ENCODE measurements at regions not wholly inside any gene's neighbourhood (a gene's known extent, or its start where the extent isn't known, plus 50 kb on each side); places are given as distances from the start of the nearest gene placed in this dataset.

- Mint-ChIP-seq H3K27me3 (ENCODE audit: low read depth) (peaks cover 2% of the 10 kb centered on the region), H3K4me1 (ENCODE audit: low read depth) (no peaks in the 10 kb centered on the region), H3K9me3 (ENCODE audit: low read depth) (peaks cover 9% of the 10 kb centered on the region), H3K27ac (ENCODE audit: unreplicated experiment) (no peak overlapping the region), H3K36me3 (ENCODE audit: low read depth) (peaks cover 2% of the 10 kb centered on the region), H3K4me3 (ENCODE audit: unreplicated experiment) (no peak overlapping the region)
- no peak for TF ChIP-seq CTCF (IDR thresholded peaks at IDR 0.05)
- no peak for DNase-seq (ENCODE audit: low spot score)
Observed at GRCh38 chr6:78502386-78502887, 364.9 kb upstream of the IRAK1BP1 start.

- peaks cover 2% of the 10 kb centered on the region for H3K36me3 Mint-ChIP-seq (ENCODE audit: low read depth)
- no peaks in the 10 kb centered on the region for H3K27me3 Mint-ChIP-seq (ENCODE audit: low read depth)
- DNase-seq (ENCODE audit: low spot score) = no peak
- no peak for TF ChIP-seq CTCF (IDR thresholded peaks at IDR 0.05)
- no peak overlapping the region for H3K4me3 Mint-ChIP-seq (ENCODE audit: unreplicated experiment)
- H3K9me3 Mint-ChIP-seq (ENCODE audit: low read depth) = peaks cover 12% of the 10 kb centered on the region
- no peak overlapping the region for H3K27ac Mint-ChIP-seq (ENCODE audit: unreplicated experiment)
- H3K4me1 Mint-ChIP-seq (ENCODE audit: low read depth) = no peaks in the 10 kb centered on the region
Observed at GRCh38 chr6:78505178-78505577, 362.2 kb upstream of the IRAK1BP1 start.

GRCh38 chr6:78511009-78511408, 356.3 kb upstream of the IRAK1BP1 start:
- Mint-ChIP-seq H3K36me3 (ENCODE audit: low read depth) (peaks cover 2% of the 10 kb centered on the region), H3K4me1 (ENCODE audit: low read depth) (no peaks in the 10 kb centered on the region), H3K27me3 (ENCODE audit: low read depth) (no peaks in the 10 kb centered on the region), H3K27ac (ENCODE audit: unreplicated experiment) (no peak overlapping the region), H3K4me3 (ENCODE audit: unreplicated experiment) (no peak overlapping the region), H3K9me3 (ENCODE audit: low read depth) (peaks cover 12% of the 10 kb centered on the region)
- TF ChIP-seq CTCF (IDR thresholded peaks at IDR 0.05) = no peak
- no peak for DNase-seq (ENCODE audit: low spot score)

- Mint-ChIP-seq H3K4me3 (ENCODE audit: unreplicated experiment) (no peak overlapping the region), H3K27me3 (ENCODE audit: low read depth) (no peaks in the 10 kb centered on the region), H3K27ac (ENCODE audit: unreplicated experiment) (no peak overlapping the region), H3K36me3 (ENCODE audit: low read depth) (no peaks in the 10 kb centered on the region), H3K9me3 (ENCODE audit: low read depth) (no peaks in the 10 kb centered on the region), H3K4me1 (ENCODE audit: low read depth) (no peaks in the 10 kb centered on the region)
- no peak for TF ChIP-seq CTCF (IDR thresholded peaks at IDR 0.05)
- DNase-seq (ENCODE audit: low spot score) = no peak
Observed at GRCh38 chr6:78513856-78514255, 353.5 kb upstream of the IRAK1BP1 start.

GRCh38 chr6:78515271-78515670, 352.1 kb upstream of the IRAK1BP1 start:
- Mint-ChIP-seq H3K9me3 (ENCODE audit: low read depth) (no peaks in the 10 kb centered on the region), H3K4me3 (ENCODE audit: unreplicated experiment) (no peak overlapping the region), H3K36me3 (ENCODE audit: low read depth) (no peaks in the 10 kb centered on the region), H3K4me1 (ENCODE audit: low read depth) (no peaks in the 10 kb centered on the region), H3K27ac (ENCODE audit: unreplicated experiment) (no peak overlapping the region), H3K27me3 (ENCODE audit: low read depth) (no peaks in the 10 kb centered on the region)
- no peak for DNase-seq (ENCODE audit: low spot score)
- TF ChIP-seq CTCF (IDR thresholded peaks at IDR 0.05) = no peak

Measured in chondrocyte (in vitro differentiated cells).